ENCODE measurements at regions not wholly inside any gene's neighbourhood (a gene's known extent, or its start where the extent isn't known, plus 50 kb on each side); places are given as distances from the start of the nearest gene placed in this dataset.

DNA sequence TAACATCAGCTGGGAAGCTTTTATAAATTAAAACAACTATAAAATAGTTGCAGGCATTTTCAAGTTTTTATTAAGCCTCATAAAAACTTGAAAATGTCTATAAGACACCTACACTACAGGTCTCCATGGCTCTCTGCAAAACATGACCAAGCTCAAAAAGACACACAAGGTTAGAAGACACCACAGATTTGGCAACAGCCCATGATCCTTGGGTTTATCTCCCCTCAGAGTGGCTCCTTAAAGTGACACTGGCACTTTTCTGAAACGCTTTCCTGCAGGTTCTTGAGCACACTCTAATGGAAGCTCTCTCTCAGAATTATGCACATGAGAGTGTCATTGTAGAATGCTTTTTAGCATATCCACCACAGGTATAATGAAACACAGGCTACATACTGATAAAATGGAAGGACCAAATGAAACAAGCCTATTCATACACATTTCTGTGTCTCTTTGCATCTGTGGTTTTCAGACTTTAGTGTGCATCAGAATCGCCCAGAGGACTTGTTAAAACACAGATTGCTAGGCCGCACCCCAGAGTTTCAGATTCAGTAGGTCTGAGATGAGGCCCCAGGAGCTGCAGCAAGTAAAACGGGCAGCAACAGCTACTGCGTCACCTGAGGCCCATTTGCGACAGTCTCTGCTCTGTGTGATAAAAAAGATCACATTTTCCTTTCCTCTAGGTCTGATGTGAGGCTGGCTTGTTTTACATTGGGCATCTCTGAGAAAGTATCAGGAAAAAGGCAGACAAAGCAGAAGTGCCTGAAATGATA lies 75.0 kb upstream of the WSB1 start:
- Mint-ChIP-seq H3K4me1 (no peaks in the 10 kb centered on the region), H3K36me3 (no peaks in the 10 kb centered on the region), H3K4me3 (no peak overlapping the region), H3K27ac (no peak overlapping the region), H3K9me3 (peaks cover 42% of the 10 kb centered on the region), H3K27me3 (ENCODE audit: low read depth) (peaks cover 2% of the 10 kb centered on the region)
- DNase-seq (ENCODE audit: low spot score in 2 of 2, unreplicated experiment in 2 of 2): no peak
- TF ChIP-seq CTCF (IDR thresholded peaks at IDR 0.05; ENCODE audit: unreplicated experiment): no peak

GRCh38 chr17:27222515-27222914 lies 71.4 kb upstream of the WSB1 start:
- Mint-ChIP-seq H3K9me3 (peaks cover 19% of the 10 kb centered on the region), H3K36me3 (no peaks in the 10 kb centered on the region), H3K4me1 (no peaks in the 10 kb centered on the region)

DNA sequence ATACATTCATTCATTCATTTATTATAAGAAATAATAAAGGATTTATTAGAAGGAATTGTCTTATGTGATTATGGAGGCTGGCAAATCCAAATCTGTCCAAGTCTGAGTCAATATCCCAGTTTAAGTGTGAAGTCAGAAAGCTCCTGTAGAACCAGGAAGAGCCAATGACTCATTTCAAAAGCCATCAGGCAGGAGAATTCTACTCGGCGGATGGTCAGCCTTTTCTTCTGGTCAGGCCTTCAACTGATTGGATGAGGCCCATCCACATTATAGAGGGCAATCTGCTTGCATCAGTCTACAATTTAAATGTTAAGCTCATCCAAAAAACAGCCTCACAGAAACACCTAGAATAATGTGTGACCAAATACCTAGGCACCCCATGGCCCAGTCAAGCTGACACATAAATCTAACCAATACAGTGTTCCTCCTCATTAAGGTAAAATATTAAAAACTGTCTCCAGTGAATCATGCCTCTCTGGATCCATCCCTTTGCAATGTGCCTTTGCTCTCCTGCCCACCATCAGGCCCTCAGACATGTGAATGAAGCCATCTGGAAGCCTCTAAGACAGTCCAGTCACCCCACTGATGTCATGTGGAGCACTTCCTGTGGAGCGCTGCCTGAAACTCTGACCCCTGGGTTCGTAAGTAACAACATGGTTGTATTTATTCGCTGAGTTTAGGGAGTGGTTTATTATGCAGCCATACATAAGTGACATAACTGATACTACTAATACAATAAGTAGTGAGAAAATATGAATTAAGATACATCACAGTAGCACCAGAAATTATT lies 69.2 kb upstream of the WSB1 start:
- DNase-seq (ENCODE audit: low spot score in 2 of 2, unreplicated experiment in 2 of 2): no peak
- Mint-ChIP-seq H3K27me3 (ENCODE audit: low read depth) (peaks cover 2% of the 10 kb centered on the region), H3K36me3 (no peaks in the 10 kb centered on the region), H3K27ac (no peak overlapping the region), H3K4me3 (no peak overlapping the region), H3K4me1 (no peaks in the 10 kb centered on the region), H3K9me3 (peaks cover 7% of the 10 kb centered on the region)
- TF ChIP-seq CTCF (IDR thresholded peaks at IDR 0.05; ENCODE audit: unreplicated experiment): no peak

More at GRCh38 chr17:27222515-27222914, 71.4 kb upstream of the WSB1 start:
- Mint-ChIP-seq H3K27me3 (ENCODE audit: low read depth) (peaks cover 2% of the 10 kb centered on the region), H3K27ac (no peak overlapping the region), H3K4me3 (no peak overlapping the region)
- TF ChIP-seq CTCF (IDR thresholded peaks at IDR 0.05; ENCODE audit: unreplicated experiment): no peak
- no peak for DNase-seq (ENCODE audit: low spot score in 2 of 2, unreplicated experiment in 2 of 2)

GRCh38 chr17:27226611-27227230 lies 67.2 kb upstream of the WSB1 start:
- Mint-ChIP-seq H3K4me3 (no peak overlapping the region), H3K27ac (no peak overlapping the region), H3K36me3 (no peaks in the 10 kb centered on the region), H3K4me1 (no peaks in the 10 kb centered on the region), H3K27me3 (ENCODE audit: low read depth) (peaks cover 2% of the 10 kb centered on the region), H3K9me3 (peaks cover 3% of the 10 kb centered on the region)
- TF ChIP-seq CTCF (IDR thresholded peaks at IDR 0.05; ENCODE audit: unreplicated experiment): no peak
- DNase-seq (ENCODE audit: low spot score in 2 of 2, unreplicated experiment in 2 of 2): no peak

GRCh38 chr17:27230996-27231395 lies 62.9 kb upstream of the WSB1 start:
- Mint-ChIP-seq H3K27me3 (ENCODE audit: low read depth) (peaks cover 6% of the 10 kb centered on the region), H3K9me3 (peaks cover 2% of the 10 kb centered on the region), H3K4me3 (no peak overlapping the region), H3K4me1 (peaks cover 4% of the 10 kb centered on the region), H3K36me3 (no peaks in the 10 kb centered on the region), H3K27ac (no peak overlapping the region)
- TF ChIP-seq CTCF (IDR thresholded peaks at IDR 0.05; ENCODE audit: unreplicated experiment): no peak
- DNase-seq (ENCODE audit: low spot score in 2 of 2, unreplicated experiment in 2 of 2): no peak

Measured in mesothelial cell of epicardium (in vitro differentiated cells).